ENCODE measurements at regions not wholly inside any gene's neighbourhood (a gene's known extent, or its start where the extent isn't known, plus 50 kb on each side); places are given as distances from the start of the nearest gene placed in this dataset.

DNA sequence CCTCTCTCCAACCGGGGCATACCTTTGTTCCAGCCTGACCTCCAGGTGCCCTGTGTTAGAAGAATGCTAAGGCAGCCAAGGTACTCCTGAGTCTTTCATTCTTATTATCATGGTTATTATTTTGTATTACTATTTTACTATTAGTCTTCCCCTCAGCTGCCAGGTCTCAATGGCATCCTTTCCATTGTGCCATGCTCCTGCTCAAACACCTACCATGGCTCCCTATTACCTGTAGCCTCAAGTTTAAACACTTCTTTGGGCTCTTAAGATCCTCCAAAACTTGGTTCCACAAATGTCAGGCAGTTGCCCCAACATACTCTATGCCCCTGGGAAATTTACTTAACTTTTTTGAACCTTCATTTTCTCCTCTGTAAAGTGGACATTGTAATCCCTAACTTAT, 130.4 kb downstream of the CHST1 start:
- Histone ChIP-seq H3K36me3 (ENCODE audit: control insufficient read depth, low read depth, low read length) (no peaks in the 10 kb centered on the region), H3K27me3 (ENCODE audit: control insufficient read depth, insufficient read depth, low read length) (no peaks in the 10 kb centered on the region), H3K4me1 (ENCODE audit: control insufficient read depth, low read depth, low read length) (no peaks in the 10 kb centered on the region), H3K4me3 (ENCODE audit: low read length) (no peak overlapping the region), H3K27ac (ENCODE audit: low read length) (no peak overlapping the region), H3K9ac (ENCODE audit: low read length) (no peak overlapping the region), H3K9me3 (ENCODE audit: control insufficient read depth, low read depth, low read length) (no peaks in the 10 kb centered on the region)

DNA sequence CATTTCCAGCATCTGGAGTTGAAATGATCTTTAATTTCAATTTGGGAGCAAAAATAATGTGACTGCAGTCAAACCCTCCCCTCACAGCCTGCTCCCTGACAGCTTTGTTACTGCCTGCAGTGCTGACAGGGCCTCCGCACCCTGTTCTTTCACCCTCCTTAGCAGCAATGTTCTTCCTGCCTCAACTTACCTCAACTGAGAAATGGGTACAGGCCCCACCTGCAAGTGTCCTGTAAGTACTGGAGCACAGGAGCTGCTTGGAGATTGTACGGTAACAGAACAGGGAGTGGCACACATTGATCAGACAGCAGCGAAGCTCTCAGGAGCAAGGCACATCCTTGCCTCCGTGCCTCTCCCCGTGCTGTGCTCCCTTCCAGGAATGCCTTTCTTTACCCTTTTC, 131.3 kb downstream of the CHST1 start:
- Histone ChIP-seq H3K36me3 (ENCODE audit: control insufficient read depth, low read depth, low read length) (no peaks in the 10 kb centered on the region), H3K4me1 (ENCODE audit: control insufficient read depth, low read depth, low read length) (no peaks in the 10 kb centered on the region), H3K9ac (ENCODE audit: low read length) (no peak overlapping the region), H3K27ac (ENCODE audit: low read length) (no peak overlapping the region), H3K9me3 (ENCODE audit: control insufficient read depth, low read depth, low read length) (no peaks in the 10 kb centered on the region), H3K27me3 (ENCODE audit: control insufficient read depth, insufficient read depth, low read length) (no peaks in the 10 kb centered on the region), H3K4me3 (ENCODE audit: low read length) (no peak overlapping the region)

DNA sequence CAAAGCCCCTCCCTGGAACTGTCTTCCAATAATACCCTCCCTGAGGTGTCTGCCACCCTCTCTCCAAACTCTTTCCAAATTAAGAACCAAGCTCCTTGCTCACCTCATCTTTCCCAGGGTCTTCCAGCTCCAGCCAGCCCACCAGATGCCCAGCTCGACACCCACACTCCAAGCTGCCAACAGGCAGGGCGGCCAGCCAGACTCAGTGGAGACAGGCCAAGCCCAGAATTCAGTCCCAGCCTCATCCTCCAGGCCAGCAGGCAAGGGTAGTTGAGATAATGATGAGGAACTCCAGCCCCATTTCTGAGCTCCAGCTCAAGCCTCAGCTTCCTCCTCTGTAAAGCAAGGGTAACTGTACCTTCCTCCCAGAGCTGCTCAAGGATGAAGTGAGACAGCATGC, 132.9 kb downstream of the CHST1 start:
- H3K4me3 ChIP-seq (ENCODE audit: low read length): no peak overlapping the region
- H3K4me1 ChIP-seq (ENCODE audit: control insufficient read depth, low read depth, low read length): no peaks in the 10 kb centered on the region
- H3K9ac ChIP-seq (ENCODE audit: low read length): no peak overlapping the region
- H3K9me3 ChIP-seq (ENCODE audit: control insufficient read depth, low read depth, low read length): no peaks in the 10 kb centered on the region
- H3K27me3 ChIP-seq (ENCODE audit: control insufficient read depth, insufficient read depth, low read length): no peaks in the 10 kb centered on the region
- no peaks in the 10 kb centered on the region for H3K36me3 ChIP-seq (ENCODE audit: control insufficient read depth, low read depth, low read length)
- H3K27ac ChIP-seq (ENCODE audit: low read length): no peak overlapping the region

DNA sequence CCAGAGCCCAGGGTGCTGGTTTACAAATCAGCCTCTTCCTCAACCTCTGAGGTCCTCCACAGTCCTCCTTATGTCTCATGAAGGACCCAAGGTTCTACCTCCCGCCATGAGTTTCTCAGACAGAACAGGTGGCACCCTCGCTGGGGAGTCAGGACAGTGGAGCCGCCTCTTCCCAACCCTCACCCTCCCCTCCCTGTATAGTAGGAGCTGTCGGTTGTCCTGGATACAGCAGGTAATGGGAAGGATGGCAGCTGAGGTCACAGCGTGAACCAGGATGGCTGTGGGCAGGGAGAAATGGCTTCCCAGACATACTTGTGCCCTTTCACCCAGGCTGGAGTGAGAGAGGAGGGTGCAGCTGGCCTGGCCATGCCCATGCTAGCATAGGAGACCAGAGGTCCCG, 134.6 kb downstream of the CHST1 start:
- Histone ChIP-seq H3K4me1 (ENCODE audit: control insufficient read depth, low read depth, low read length) (no peaks in the 10 kb centered on the region), H3K9me3 (ENCODE audit: control insufficient read depth, low read depth, low read length) (no peaks in the 10 kb centered on the region), H3K9ac (ENCODE audit: low read length) (no peak overlapping the region), H3K27ac (ENCODE audit: low read length) (no peak overlapping the region), H3K4me3 (ENCODE audit: low read length) (no peak overlapping the region), H3K36me3 (ENCODE audit: control insufficient read depth, low read depth, low read length) (no peaks in the 10 kb centered on the region), H3K27me3 (ENCODE audit: control insufficient read depth, insufficient read depth, low read length) (no peaks in the 10 kb centered on the region)

DNA sequence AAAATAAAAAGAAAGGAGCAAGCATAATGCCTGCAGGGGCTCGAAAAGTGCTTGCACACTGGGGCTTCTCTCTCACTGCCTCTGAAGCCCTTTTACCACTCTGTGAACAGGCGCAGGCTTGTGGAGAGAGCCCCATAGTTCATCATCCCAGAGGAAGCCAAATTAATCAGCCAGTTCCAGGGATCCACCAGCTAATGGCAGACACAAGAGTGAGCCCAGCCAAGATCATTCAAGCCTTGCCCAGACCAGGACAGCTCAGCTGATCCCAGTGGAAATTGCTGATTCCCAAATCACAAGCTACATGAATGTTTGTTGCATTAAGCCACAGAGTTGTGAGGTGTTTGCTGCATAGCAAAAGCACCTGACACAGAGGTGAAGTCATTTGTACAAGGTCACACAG, 135.3 kb downstream of the CHST1 start:
- Histone ChIP-seq H3K9ac (ENCODE audit: low read length) (no peak overlapping the region), H3K36me3 (ENCODE audit: control insufficient read depth, low read depth, low read length) (no peaks in the 10 kb centered on the region), H3K4me1 (ENCODE audit: control insufficient read depth, low read depth, low read length) (no peaks in the 10 kb centered on the region), H3K27me3 (ENCODE audit: control insufficient read depth, insufficient read depth, low read length) (no peaks in the 10 kb centered on the region), H3K4me3 (ENCODE audit: low read length) (no peak overlapping the region), H3K9me3 (ENCODE audit: control insufficient read depth, low read depth, low read length) (no peaks in the 10 kb centered on the region), H3K27ac (ENCODE audit: low read length) (no peak overlapping the region)

DNA sequence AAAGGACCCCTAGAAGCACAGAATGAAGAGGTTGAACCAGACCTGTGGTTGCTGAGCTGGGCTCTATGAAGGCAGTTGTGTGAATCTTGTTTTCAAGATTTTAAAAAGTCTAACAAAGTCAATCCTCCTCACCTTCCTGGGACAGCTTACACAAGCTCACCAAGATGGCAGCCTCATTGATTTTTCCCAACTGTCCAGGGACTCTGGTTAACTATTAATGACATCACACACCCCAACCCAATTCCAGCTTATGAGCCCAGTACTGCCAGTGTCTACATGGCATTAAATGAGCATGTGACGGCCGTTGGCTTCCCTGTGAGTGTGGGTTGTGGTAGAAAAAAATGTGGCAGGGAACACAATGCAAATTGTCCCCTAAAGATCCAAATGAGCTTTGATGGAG, 137.0 kb downstream of the CHST1 start:
- Histone ChIP-seq H3K27me3 (ENCODE audit: control insufficient read depth, insufficient read depth, low read length) (no peaks in the 10 kb centered on the region), H3K27ac (ENCODE audit: low read length) (no peak overlapping the region), H3K36me3 (ENCODE audit: control insufficient read depth, low read depth, low read length) (no peaks in the 10 kb centered on the region), H3K9me3 (ENCODE audit: control insufficient read depth, low read depth, low read length) (no peaks in the 10 kb centered on the region), H3K4me3 (ENCODE audit: low read length) (no peak overlapping the region), H3K9ac (ENCODE audit: low read length) (no peak overlapping the region), H3K4me1 (ENCODE audit: control insufficient read depth, low read depth, low read length) (no peaks in the 10 kb centered on the region)

DNA sequence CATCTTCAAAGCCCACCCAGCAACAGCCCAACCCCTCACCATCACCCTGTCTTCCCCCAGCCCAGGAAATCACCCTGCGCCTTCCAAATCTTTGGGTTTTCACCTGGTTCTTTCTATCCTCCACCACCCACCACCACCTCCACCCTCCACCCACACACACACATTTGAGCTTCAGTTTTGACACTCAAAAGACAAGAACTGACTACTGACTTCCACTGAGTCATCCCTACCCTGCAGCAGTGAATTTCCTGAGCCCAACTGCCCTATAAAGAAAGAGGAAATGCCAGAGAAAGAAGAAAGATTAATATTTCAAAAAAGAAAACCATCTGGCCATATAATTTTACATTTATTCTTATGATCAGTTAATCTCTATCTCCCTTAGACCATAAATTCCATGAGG, 137.5 kb downstream of the CHST1 start:
- Histone ChIP-seq H3K4me3 (ENCODE audit: low read length) (no peak overlapping the region), H3K27me3 (ENCODE audit: control insufficient read depth, insufficient read depth, low read length) (no peaks in the 10 kb centered on the region), H3K4me1 (ENCODE audit: control insufficient read depth, low read depth, low read length) (no peaks in the 10 kb centered on the region), H3K27ac (ENCODE audit: low read length) (no peak overlapping the region), H3K9me3 (ENCODE audit: control insufficient read depth, low read depth, low read length) (no peaks in the 10 kb centered on the region), H3K36me3 (ENCODE audit: control insufficient read depth, low read depth, low read length) (no peaks in the 10 kb centered on the region), H3K9ac (ENCODE audit: low read length) (no peak overlapping the region)

DNA sequence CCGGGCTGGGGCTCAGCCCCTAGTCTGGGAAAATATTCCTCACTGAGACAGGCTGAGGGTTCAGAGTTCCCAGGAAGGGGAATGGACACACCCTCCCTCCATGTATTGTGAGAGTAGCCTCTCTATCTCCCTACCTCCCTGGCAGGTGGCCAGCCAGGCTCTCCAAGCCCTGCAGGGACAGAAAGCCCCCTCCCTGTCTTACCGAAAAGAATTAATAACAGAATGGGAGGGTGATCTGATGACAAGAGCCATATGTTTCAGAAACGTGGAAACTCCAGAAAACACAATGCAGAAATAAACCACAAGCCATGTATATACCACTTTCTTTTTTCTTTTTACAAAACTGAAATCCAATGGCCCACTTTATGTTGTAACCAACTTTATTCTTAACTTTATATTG, 140.0 kb downstream of the CHST1 start:
- Histone ChIP-seq H3K9me3 (ENCODE audit: control insufficient read depth, low read depth, low read length) (no peaks in the 10 kb centered on the region), H3K27me3 (ENCODE audit: control insufficient read depth, insufficient read depth, low read length) (no peaks in the 10 kb centered on the region), H3K27ac (ENCODE audit: low read length) (no peak overlapping the region), H3K36me3 (ENCODE audit: control insufficient read depth, low read depth, low read length) (no peaks in the 10 kb centered on the region), H3K4me1 (ENCODE audit: control insufficient read depth, low read depth, low read length) (no peaks in the 10 kb centered on the region), H3K4me3 (ENCODE audit: low read length) (no peak overlapping the region), H3K9ac (ENCODE audit: low read length) (no peak overlapping the region)

DNA sequence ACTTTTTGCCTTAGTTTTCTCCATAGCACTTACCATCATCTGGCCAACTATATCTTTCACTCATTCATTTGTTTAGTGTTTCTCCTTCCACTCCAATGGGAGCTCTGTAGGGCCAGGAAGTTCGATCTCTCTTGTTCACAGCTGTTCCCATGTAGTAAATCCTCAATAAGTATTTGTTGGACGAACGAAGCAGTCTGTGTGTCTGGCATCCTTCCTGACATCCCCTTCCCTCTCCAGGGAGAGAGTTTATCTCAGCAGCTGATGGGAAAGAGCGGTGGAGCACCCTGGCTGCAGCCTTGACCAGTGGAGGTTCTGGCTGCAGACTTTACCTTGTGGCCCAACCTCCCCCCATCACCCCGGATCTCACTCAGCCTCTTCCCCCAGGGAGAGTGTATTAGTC, 141.7 kb downstream of the CHST1 start:
- no peaks in the 10 kb centered on the region for H3K4me1 ChIP-seq (ENCODE audit: control insufficient read depth, low read depth, low read length)
- H3K9me3 ChIP-seq (ENCODE audit: control insufficient read depth, low read depth, low read length): no peaks in the 10 kb centered on the region
- no peak overlapping the region for H3K9ac ChIP-seq (ENCODE audit: low read length)
- H3K4me3 ChIP-seq (ENCODE audit: low read length): no peak overlapping the region
- no peaks in the 10 kb centered on the region for H3K36me3 ChIP-seq (ENCODE audit: control insufficient read depth, low read depth, low read length)
- no peak overlapping the region for H3K27ac ChIP-seq (ENCODE audit: low read length)
- no peaks in the 10 kb centered on the region for H3K27me3 ChIP-seq (ENCODE audit: control insufficient read depth, insufficient read depth, low read length)

DNA sequence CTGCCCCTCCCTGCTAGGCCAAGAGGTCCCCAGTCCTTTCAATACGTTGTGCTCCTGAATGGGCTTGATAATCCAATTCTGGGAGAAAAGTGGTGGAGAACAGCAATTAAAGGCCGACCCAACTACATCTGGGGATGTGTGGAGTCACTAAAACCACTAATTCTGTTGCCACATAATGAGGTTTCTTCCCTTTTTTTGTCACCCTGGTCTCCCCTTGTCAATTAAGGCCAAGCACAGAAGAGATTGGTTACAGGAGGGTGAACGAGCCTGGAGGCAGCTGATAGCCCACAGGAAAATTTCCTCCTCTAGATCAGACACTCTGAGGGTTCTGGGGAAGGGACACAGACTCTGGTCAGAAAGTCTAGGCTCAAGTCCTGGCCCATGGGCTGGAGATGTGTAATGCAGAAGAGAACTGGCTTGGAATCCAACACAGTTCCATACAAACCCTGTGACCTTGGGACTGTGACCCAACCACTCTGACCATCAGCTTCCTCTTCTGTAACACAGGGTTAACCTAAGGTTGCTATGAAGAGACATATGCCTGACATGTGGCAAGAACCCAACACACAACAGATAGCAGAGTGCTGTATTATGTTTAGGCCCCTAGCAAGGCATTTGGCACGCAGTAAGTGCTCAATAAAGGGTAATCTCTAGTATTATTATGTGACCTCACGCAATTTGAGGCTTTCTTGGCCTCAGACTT, 146.4 kb downstream of the CHST1 start:
- Histone ChIP-seq H3K36me3 (ENCODE audit: control insufficient read depth, low read depth, low read length) (no peaks in the 10 kb centered on the region), H3K4me3 (ENCODE audit: low read length) (no peak overlapping the region), H3K9me3 (ENCODE audit: control insufficient read depth, low read depth, low read length) (no peaks in the 10 kb centered on the region), H3K4me1 (ENCODE audit: control insufficient read depth, low read depth, low read length) (no peaks in the 10 kb centered on the region), H3K9ac (ENCODE audit: low read length) (no peak overlapping the region), H3K27me3 (ENCODE audit: control insufficient read depth, insufficient read depth, low read length) (no peaks in the 10 kb centered on the region), H3K27ac (ENCODE audit: low read length) (no peak overlapping the region)

DNA sequence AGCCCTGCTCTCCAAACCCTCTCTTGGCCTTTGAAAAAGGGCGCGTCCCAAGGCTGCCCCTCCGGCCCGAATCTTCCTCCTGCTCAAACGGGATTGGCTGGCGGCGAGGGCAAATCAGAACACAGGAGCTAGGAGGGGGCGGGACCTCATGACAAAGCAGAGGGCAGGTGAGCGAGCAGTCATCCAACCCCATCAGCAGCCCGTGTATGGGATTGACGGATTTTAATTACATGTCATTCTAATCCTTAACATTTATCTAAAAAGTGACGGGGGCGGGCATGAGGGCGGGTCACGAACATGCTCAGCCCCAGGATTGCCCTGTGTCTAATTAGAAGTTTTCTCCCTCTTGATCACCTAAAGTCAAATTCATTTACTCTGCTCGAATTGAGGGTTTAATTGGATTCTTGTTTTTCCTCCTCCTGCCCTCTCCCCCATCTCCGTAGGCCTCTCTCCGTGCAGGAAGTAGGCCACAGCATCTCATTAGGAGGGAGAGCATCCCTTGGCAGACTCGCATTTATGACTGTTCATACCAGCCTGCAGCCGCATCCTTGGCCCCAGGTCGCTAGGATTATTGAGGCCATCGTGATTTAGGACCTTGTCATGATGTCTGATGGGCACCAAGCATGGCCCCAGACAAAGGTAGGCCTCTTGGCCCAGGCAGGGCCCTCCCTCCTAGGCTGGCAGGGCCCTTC, 147.1 kb downstream of the CHST1 start:
- no peak overlapping the region for H3K27ac ChIP-seq (ENCODE audit: low read length)
- no peaks in the 10 kb centered on the region for H3K27me3 ChIP-seq (ENCODE audit: control insufficient read depth, insufficient read depth, low read length)
- no peaks in the 10 kb centered on the region for H3K36me3 ChIP-seq (ENCODE audit: control insufficient read depth, low read depth, low read length)
- no peak overlapping the region for H3K9ac ChIP-seq (ENCODE audit: low read length)
- H3K9me3 ChIP-seq (ENCODE audit: control insufficient read depth, low read depth, low read length): no peaks in the 10 kb centered on the region
- H3K4me1 ChIP-seq (ENCODE audit: control insufficient read depth, low read depth, low read length): no peaks in the 10 kb centered on the region
- H3K4me3 ChIP-seq (ENCODE audit: low read length): no peak overlapping the region

DNA sequence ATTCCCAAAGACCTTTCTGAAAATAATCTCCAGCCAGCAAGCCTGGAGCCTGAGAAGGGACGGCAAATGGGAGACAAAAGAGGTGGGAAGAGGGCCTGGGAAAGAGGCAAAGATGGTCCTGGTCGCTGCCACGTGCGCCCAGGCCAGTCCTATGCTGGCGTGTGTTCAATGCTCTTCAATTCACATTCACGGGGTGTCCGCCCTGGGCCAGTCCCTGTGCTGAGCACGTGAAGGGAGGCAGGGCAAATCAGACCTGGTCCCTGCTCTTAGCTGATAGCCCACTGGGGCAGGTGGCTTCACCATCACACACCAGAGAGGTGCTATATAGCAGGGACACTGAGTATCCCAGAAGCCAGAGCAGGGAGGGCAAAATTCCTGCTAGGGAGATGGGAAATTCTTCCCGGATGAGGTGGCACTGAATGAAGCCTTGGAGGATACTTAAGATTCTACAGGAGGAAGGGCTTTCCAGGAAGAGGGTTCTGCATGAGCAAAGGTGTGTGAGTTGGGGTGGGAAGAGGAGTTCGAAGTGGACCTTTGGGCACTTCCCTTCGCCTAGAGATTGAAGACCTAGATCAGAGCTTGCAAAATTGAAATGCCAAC, 148.2 kb downstream of the CHST1 start:
- H3K36me3 ChIP-seq (ENCODE audit: control insufficient read depth, low read depth, low read length): no peaks in the 10 kb centered on the region
- no peak overlapping the region for H3K27ac ChIP-seq (ENCODE audit: low read length)
- no peaks in the 10 kb centered on the region for H3K27me3 ChIP-seq (ENCODE audit: control insufficient read depth, insufficient read depth, low read length)
- H3K9ac ChIP-seq (ENCODE audit: low read length): no peak overlapping the region
- no peaks in the 10 kb centered on the region for H3K4me1 ChIP-seq (ENCODE audit: control insufficient read depth, low read depth, low read length)
- no peak overlapping the region for H3K4me3 ChIP-seq (ENCODE audit: low read length)
- no peaks in the 10 kb centered on the region for H3K9me3 ChIP-seq (ENCODE audit: control insufficient read depth, low read depth, low read length)
